GM18909 (cell line): ENCODE measurements at regions not wholly inside any gene's neighbourhood (a gene's known extent, or its start where the extent isn't known, plus 50 kb on each side); places are given as distances from the start of the nearest gene placed in this dataset.
A peak's percentile ranks its signal among the peaks of the same experiment; 100 is the strongest.

Source experiments
- ATAC-seq: cut with Tn5 transposase; IDR thresholded peaks from one replicate; pipeline ENCODE4 v1.9.1; 2021; ENCODE audit warnings: mild to moderate bottlenecking; ENCODE audit not compliant: unreplicated experiment, poor library complexity

GRCh38 chr4:171221181-171221580, 592.0 kb upstream of the GALNTL6 start:
- no peak for ATAC-seq

DNA sequence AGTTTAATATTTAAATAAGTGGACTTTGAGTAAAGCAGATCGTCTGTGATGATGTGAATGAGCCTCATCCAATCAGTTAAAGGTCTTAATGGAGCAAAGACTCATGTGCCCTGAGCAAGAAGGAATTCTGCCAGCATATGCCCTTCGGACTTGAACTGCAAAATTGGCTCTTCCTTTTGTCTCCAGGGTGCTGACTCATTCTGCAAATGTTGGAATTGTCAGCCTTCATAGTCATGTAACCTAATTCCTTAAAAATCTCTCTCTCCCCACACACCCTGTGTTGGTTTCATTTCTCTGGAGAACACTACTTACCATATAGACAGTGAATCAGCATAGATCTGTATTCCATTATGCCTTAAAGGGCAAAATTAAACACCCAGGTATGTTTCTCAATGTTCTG, 609.8 kb upstream of the GALNTL6 start:
- ATAC-seq, result no peak

DNA sequence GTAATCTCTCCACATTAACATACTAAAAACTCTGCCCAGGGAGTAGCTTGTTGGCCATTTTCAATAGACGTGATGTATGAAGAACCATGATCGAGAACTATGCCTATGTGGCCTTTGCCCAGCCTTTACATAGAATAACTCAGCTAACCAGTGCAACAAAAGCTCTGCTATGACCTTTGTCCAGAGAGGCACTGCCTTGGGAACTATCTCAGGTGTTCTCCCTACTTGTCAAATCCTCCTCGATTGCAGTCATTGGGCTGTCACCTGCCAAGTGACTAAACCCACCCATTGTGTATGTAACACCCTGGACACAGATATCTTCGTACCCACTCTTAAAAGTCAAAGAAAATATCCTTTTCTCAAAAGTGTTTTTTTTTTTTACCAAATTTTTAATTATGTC, 610.3 kb upstream of the GALNTL6 start:
- no peak for ATAC-seq

GRCh38 chr4:171186700-171187099, 626.5 kb upstream of the GALNTL6 start:
- no peak for ATAC-seq

- no peak for ATAC-seq
Measured at GRCh38 chr4:171181090-171181489, 632.1 kb upstream of the GALNTL6 start.

- no peak for ATAC-seq
Measured at GRCh38 chr4:171170671-171171070, 642.5 kb upstream of the GALNTL6 start.

- ATAC-seq, result no peak
Measured at GRCh38 chr4:171169396-171169795, 643.8 kb upstream of the GALNTL6 start.

- ATAC-seq, result no peak
Measured at GRCh38 chr4:171162478-171162877, 650.7 kb upstream of the GALNTL6 start.

DNA sequence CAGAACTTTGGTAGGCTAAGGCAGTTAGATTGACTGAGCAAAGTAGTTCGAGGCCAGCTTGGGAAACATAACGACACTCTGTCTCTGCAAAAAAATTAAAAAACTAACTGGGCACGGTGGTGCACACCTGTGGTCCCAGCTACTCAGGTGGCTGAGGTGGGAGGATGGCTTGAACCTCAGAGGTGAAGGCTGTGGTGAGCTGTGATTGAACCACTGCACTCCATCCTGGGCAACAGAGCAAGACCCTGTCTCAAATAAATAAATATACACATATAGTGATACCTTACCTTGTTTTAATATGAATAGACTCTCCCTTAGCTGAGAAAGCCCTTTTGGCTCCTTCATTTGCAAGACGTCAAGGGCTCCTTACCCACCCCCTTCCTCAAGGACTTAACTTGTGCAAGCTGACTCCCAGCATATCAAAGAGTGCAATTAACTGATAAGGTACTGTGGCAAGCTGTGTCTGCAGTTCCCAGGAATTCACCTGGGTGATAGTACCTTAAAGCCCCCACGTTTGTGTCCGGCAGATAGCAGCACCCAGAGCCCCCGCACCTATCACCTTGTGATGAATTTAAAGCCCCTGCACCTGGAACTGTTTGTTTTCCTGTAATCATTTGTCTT, 655.6 kb upstream of the GALNTL6 start:
- ATAC-seq, result no peak

DNA sequence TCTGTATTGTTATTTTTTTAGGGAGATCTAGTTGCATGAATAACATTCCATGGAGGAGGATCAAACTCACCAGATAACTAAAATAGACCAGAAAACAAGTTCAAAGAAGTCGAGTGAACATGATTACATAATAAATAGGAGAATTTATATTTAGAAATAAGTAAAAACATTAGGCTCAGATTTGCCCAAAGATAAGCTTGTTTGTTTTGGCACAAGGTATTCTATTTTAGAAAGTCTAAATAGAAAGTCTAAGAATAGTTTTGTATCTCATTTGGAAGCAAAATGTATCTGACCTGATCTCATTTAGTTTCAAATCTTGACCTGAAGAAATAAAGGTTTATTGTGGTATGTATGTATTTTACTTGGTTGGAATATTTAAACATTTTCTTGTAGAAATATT, 670.6 kb upstream of the GALNTL6 start:
- ATAC-seq, result no peak

DNA sequence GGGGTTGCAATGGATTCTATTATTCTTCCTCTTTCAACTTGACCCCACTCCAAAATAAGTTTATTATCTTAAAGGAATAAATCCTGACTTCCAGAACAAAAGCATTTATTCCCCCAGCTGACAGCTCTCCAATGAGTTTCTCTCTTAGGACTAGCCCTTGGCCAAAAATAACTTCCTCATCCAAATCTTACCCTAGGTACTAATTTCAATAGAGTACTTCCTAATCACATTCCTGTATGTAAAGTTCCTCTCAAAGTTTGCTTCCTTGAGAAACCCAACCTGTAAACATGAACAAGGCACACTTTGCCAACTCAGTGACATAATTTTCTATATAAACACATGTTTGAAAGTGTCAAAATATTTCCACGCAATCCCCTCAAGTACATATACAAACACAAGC, 671.2 kb upstream of the GALNTL6 start:
- ATAC-seq, result no peak

GRCh38 chr4:171130256-171130801, 682.9 kb upstream of the GALNTL6 start:
- peak; percentile 58 for ATAC-seq

- no peak for ATAC-seq
Measured at GRCh38 chr4:171118091-171118490, 695.1 kb upstream of the GALNTL6 start.

GRCh38 chr4:171117457-171117856, 695.7 kb upstream of the GALNTL6 start:
- ATAC-seq, result no peak

DNA sequence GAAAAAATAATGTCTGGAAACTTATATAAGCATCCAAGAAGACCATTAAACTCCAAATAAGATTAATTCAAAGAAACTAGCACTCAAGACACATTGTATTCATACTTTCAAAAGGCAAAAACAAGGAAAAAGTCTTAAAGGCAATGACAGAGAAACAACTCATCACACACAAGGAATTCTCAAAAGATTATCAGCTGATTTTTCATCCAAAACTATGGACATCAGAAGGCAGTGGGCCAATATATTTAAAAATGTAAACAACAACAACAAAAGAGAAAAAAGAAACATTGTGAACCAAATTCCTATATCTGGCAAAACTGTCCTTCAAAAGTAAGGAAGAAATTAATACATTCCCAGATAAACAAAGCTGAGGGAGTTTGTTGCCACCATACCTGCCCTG, 711.4 kb upstream of the GALNTL6 start:
- no peak for ATAC-seq

- no peak for ATAC-seq
Measured at GRCh38 chr4:171087089-171087488, 726.1 kb upstream of the GALNTL6 start.

DNA sequence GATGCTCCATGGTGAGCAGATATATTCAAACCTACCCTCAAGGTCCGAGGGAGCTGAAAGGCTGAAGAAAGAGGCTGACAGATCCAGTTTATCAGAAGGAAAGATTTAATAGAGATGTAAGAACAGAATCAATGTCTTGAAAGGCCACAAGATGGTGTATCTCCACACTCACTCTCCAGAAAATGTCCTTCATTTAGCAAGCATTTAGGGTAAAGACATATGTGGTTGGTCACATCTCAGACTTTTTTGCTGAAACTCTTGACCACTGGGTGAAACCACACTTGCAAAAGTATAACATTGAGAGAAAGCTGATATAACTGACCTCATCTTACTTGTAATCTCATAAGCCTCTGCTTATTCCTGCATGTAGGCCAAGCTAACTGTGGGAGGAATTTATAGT, 745.8 kb upstream of the GALNTL6 start:
- ATAC-seq, result no peak

DNA sequence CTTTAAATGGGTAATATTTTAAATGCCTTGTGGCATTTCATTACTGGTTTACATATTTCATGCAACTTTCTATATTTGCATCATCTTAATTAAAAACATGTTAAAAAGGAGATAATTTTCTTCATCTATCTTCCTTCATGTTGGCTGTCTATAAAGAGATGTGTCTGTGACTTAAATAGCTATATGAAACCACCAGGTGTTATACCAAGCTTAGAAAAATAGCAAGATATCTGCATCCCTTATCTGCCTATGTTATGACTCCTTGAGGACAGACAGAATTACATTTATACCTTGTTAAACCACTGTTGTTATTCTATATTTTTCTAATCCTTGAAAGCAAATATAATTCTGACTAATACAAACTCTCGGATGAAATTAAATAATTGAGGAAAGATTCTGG, 763.8 kb upstream of the GALNTL6 start:
- no peak for ATAC-seq

DNA sequence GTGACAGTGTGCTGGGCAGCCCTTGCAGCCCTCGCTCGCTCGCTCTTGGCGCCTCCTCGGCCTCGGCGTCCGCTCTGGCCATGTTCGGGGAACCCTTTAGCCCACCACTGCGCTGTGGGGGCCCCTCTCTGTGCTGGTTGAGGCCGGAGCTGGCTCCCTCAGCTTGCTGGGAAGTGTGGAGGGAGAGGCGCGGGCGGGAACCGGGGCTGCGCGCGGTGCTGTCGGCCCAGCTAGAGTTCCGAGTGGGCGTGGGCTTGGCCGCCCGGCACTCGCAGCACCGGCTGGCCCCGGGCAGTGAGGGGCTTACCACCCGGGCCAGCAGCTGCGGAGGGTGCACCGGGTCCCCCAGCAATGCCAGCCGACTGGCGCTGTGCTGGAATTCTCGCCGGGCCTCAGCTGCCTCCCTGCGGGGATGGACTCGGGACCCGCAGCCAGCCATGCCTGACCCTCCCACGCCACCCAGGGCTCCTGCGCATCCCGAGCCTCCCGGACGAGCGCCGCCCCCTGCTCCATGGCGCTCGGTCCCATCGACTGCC, 770.1 kb upstream of the GALNTL6 start:
- ATAC-seq, result no peak

DNA sequence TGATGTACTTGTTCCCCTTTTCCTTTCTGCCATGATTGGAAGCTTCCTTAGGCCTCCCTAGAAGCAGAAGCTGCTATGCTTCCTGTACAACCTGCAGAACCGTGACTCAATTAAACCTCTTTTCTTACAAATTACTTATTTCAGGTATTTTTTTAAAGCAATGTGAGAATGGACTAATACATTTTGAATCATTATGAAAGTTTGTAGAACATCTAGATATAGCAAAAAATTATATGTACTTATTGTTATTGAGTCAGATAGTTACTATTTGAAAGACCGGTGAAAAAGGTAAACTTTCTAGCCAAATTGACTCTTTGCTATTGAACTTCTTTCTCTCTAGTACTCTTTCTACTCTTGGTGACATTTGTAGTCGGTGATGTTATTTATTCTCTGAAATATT, 777.3 kb upstream of the GALNTL6 start:
- no peak for ATAC-seq

- no peak for ATAC-seq
Measured at GRCh38 chr4:171031338-171031737, 781.9 kb upstream of the GALNTL6 start.

GRCh38 chr4:171025776-171026175, 787.4 kb upstream of the GALNTL6 start:
- no peak for ATAC-seq
